ENCODE measurements at regions not wholly inside any gene's neighbourhood (a gene's known extent, or its start where the extent isn't known, plus 50 kb on each side); places are given as distances from the start of the nearest gene placed in this dataset.

- no peak for DNase-seq (ENCODE audit: low read depth)
These were observed 96.1 kb upstream of the ARMC2 start for GRCh38 chr6:108751851-108752732.

GRCh38 chr6:108752733-108753590 is 95.3 kb upstream of the ARMC2 start:
- no peak for DNase-seq (ENCODE audit: low read depth)

DNA sequence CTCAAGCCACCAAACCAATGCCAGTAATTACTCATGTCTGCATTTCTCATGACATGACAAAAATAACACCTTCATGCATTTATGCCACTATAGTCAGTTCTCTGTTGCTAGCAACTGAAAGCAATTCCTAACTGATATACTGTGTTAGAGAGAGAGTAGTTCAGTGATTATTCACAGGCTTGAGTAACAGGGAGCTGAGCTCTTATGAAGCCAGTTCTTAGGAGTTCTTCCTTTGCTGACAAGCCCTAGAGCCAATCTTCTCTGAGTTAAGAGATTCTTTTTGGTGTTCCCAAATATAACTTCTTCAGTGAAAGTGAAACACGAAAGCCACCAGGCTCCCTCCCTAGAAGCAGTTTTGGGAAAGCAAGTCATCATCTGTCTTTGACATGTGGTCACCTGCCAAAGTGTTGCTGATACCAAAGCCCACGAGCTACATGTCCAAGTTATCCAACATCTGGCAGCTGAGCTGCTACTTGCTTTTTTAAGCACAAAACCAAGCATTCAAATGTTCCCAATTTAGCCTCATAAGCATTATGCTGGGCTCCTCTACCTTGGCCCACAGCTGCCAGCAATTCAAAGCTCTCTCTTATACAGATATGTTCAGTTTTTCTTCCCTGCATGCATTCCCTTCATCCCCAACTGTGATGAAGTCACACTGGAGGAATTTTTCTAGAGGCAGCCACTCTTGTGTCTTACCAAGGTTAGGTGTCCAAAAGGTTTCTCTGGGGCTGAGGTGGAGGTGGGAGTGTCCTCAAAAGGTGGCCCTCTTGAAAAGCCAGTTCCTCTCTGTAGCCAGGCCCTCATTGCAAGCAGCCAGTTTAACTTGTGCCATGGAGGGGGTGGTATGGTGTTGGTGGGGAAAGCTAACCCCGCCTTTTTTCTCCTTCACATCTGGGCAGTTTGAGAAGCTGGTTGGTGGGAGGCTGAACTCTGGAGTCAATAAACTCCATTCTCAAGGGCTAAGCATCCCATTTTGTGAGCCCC is 92.7 kb upstream of the ARMC2 start:
- no peak for DNase-seq (ENCODE audit: low read depth)

GRCh38 chr6:108757357-108757756 is 90.9 kb upstream of the ARMC2 start:
- DNase-seq (ENCODE audit: low read depth) = no peak

- DNase-seq (ENCODE audit: low read depth) = no peak
These were observed 89.3 kb upstream of the ARMC2 start for GRCh38 chr6:108758884-108759283.

DNA sequence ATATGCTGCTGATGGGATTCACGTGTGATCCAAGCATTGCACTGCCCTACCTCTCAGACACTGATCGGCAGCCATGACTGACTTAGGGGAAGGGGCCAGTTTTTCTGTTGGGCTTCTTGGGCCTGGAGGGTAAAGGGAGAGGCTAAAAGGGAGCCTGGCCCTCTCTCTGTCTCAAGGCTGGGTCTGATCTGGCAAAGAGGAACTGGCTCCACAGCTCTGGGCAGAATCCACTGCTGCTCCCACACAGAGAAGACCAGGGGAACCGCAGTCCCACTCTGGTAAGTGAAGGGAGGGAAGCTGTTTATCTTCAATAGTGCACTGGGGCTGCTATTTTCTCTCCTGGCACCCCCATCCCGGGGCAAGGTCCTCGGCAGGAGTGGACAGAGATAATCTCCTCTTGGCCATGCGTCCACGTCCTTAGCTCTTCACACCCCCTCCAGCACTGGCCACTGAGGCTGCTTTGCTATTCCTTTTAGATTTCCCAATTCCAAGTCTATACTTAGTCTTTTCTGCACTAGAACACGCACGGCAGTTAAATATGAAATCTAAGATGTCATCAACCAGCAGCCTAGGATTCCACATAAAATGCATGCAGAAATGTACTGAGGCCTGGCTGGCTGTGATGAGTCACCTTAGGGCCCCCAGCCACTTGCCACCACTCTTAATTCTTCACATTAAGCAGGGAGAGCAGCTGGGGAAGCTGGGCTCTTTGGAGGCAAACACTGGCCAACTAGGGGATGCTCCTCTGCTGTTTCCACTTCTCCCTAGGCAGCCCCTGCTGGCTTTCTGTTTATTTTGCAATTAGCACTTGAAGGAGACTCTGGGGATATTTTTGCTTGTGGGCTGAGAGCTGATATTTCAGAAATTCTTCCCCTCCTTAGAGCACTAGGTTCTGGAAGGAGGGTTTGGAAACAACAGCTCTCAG is 87.8 kb upstream of the ARMC2 start:
- no peak for DNase-seq (ENCODE audit: low read depth)

GRCh38 chr6:108762394-108762793 is 85.8 kb upstream of the ARMC2 start:
- no peak for DNase-seq (ENCODE audit: low read depth)

GRCh38 chr6:108763931-108764579 is 84.2 kb upstream of the ARMC2 start:
- no peak for DNase-seq (ENCODE audit: low read depth)

DNA sequence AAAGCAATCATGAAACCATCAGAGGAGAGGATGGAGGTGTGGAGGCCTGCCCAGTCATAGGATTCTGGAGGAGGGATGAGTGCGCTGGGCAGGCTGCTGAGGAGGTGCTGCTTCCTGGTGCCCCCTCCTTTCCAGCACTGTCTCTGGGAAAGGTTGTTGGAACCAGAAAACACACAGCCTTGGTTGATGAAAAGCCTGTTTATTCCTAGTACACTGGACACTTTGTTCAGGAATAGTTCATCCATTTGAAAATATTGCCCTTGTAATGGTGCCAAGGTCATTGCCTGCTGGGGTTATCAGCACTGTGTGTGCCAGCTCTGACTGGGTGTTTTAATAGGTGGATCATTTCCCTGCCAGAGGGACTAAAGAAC is 83.7 kb upstream of the ARMC2 start:
- no peak for DNase-seq (ENCODE audit: low read depth)

GRCh38 chr6:108765495-108765894 is 82.7 kb upstream of the ARMC2 start:
- no peak for DNase-seq (ENCODE audit: low read depth)

- DNase-seq (ENCODE audit: low read depth) = no peak
These were observed 81.8 kb upstream of the ARMC2 start for GRCh38 chr6:108766419-108766818.

GRCh38 chr6:108766886-108767285 is 81.3 kb upstream of the ARMC2 start:
- no peak for DNase-seq (ENCODE audit: low read depth)

DNA sequence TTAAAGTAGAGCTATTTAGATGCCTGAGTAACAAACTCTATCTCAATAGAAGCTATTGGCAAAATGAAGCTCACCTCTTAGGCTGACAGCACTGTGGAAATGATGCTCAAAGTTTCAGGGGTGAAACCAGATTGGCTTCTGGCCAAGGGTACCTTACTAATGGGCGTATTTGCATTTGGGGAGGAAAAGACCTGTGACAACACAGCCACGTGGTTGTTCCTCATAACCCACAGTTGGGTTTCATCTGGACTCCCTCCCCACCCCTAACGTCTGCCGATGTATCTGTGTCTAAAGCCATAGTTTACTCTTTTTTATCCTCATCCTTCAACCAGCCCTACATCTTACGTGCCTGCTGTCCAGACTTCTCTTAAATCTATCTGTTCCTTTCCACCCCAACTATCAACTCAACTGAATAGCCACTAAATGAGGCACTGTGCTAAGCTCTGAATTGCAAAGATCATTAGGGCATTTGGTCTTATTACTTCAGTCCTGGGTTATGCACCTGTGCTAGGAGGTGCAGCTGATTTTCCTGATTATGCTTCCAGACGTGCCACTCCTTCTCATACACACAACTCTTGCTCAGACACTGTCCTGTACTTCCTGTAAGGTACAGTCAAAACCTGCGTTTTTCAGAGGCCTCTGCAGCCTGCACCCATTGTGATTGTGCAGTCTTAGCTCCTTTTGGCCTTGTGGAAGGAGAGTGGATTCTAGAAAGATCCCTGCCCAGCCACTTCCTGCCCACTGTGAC is 80.6 kb upstream of the ARMC2 start:
- DNase-seq (ENCODE audit: low read depth) = no peak

- no peak for DNase-seq (ENCODE audit: low read depth)
These were observed 80.1 kb upstream of the ARMC2 start for GRCh38 chr6:108768166-108768555.

GRCh38 chr6:108768792-108769524 is 79.3 kb upstream of the ARMC2 start:
- DNase-seq (ENCODE audit: low read depth) = no peak

DNA sequence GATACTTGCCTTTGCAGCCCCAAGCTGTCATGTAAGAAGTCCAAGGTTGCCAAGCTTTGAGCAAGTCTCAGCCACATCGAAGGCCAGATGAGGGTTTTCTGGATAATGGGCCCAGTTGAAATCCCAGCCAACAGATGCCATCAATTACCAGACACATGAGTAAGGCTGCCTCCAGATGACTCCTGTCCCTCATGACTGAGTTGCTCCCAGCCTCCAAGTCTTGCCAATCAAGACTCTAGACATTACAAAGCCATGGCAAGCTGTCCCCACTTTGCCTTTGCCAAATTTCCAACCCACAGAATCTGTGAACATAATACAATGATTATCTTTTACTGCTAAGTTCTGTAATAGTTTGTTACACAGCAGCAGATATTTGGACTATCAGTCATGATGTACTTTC is 76.8 kb upstream of the ARMC2 start:
- no peak for DNase-seq (ENCODE audit: low read depth)

GRCh38 chr6:108774555-108774954 is 73.7 kb upstream of the ARMC2 start:
- DNase-seq (ENCODE audit: low read depth) = no peak

DNA sequence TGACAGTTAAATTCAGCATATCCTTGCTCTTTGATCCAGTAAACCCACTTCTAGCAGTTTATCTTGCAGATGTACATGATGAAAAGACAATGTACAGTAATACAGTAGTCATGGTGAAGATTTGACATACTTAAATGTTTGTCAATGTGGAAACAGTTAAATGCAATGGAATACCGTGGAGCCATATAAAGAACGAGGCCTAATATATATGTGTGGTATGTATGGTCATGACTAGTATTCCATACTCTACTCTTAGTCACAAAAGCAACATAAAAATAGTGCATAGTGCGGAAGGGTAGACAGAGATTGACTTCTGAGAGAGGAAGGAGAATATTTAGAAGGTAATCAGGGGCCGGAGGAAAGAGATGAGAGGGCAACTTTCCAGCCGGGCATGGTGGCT is 70.7 kb upstream of the ARMC2 start:
- DNase-seq (ENCODE audit: low read depth) = no peak
